RKO (cell line): ENCODE measurements at regions not wholly inside any gene's neighbourhood (a gene's known extent, or its start where the extent isn't known, plus 50 kb on each side); places are given as distances from the start of the nearest gene placed in this dataset.

Experiments
- DNase-seq: peaks from one replicate; pipeline ENCODE4 v3.0.0-alpha.2; 2016; ENCODE audit warnings: low spot score

GRCh38 chr18:45378933-45379332 is 236.3 kb upstream of the SLC14A2 start:
- no peak for DNase-seq

- DNase-seq: no peak
Measured at GRCh38 chr18:45379903-45380302, 235.4 kb upstream of the SLC14A2 start.

- DNase-seq: no peak
Measured at GRCh38 chr18:45381282-45381681, 234.0 kb upstream of the SLC14A2 start.

GRCh38 chr18:45383228-45383627 is 232.0 kb upstream of the SLC14A2 start:
- DNase-seq: no peak

GRCh38 chr18:45384137-45384961 is 230.9 kb upstream of the SLC14A2 start:
- DNase-seq: peak; percentile 71

- DNase-seq: no peak
Measured at GRCh38 chr18:45384962-45385315, 230.3 kb upstream of the SLC14A2 start.

GRCh38 chr18:45386041-45386655 is 229.1 kb upstream of the SLC14A2 start:
- no peak for DNase-seq

GRCh38 chr18:45387229-45387628 is 228.0 kb upstream of the SLC14A2 start:
- no peak for DNase-seq

GRCh38 chr18:45398448-45398847 is 216.8 kb upstream of the SLC14A2 start:
- no peak for DNase-seq

- no peak for DNase-seq
Measured at GRCh38 chr18:45399146-45399545, 216.1 kb upstream of the SLC14A2 start.

GRCh38 chr18:45399643-45400042 is 215.6 kb upstream of the SLC14A2 start:
- no peak for DNase-seq

- peak; percentile 68 for DNase-seq
Measured at GRCh38 chr18:45402485-45403056, 212.7 kb upstream of the SLC14A2 start.

- no peak for DNase-seq
Measured at GRCh38 chr18:45403341-45404049, 211.8 kb upstream of the SLC14A2 start.

GRCh38 chr18:45408218-45408617 is 207.1 kb upstream of the SLC14A2 start:
- DNase-seq: no peak

- DNase-seq: no peak
Measured at GRCh38 chr18:45409971-45410370, 205.3 kb upstream of the SLC14A2 start.

- no peak for DNase-seq
Measured at GRCh38 chr18:45412577-45412976, 202.7 kb upstream of the SLC14A2 start.

GRCh38 chr18:45413180-45413836 is 202.0 kb upstream of the SLC14A2 start:
- DNase-seq: no peak

GRCh38 chr18:45415614-45416013 is 199.7 kb upstream of the SLC14A2 start:
- DNase-seq: no peak

- no peak for DNase-seq
Measured at GRCh38 chr18:45416168-45416567, 199.1 kb upstream of the SLC14A2 start.

- DNase-seq: no peak
Measured at GRCh38 chr18:45417392-45417791, 197.9 kb upstream of the SLC14A2 start.

- no peak for DNase-seq
Measured at GRCh38 chr18:45423659-45424058, 191.6 kb upstream of the SLC14A2 start.

GRCh38 chr18:45430041-45430440 is 185.2 kb upstream of the SLC14A2 start:
- DNase-seq: no peak
